ENCODE measurements at regions not wholly inside any gene's neighbourhood (a gene's known extent, or its start where the extent isn't known, plus 50 kb on each side); places are given as distances from the start of the nearest gene placed in this dataset.
A peak's percentile ranks its signal among the peaks of the same experiment; 100 is the strongest.

DNA sequence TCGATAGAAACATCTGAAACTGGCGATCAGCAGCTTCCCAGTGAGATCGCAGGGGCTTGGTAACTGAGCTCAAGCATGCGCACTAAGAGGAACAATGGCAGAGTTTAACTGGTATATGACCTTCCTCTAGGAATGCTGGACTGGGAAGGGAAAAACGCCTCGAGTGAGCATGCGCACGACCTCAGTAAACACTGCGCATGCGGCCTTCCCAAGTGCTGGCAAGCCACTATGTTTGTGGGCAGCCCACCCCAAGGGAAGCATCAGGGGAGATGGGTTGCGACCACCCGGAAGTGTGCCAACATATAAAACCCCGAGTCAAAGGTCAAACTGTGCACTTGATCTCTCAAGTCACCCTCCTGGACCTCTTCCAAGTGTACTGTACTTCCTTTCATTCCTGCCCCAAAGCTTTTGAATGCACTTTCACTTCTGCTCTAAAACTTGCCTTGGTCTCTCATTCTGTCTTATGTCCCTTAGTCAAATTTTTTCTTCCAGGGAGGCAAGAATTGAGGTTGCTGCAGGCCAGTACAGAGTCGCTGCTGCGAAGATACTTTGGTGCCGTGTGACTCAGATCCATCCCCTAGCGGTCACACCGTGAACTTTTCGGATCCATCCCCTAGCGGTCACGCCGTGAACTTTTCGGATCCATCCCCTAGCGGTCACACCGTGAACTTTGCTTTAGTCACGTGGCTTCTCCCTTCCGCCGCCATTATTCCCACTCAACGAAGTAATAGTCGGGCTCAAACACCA is 243.3 kb downstream of the FAM43A start:
- DNase-seq (ENCODE audit: low spot score) = no peak

GRCh38 chr3:194929578-194929960 is 243.9 kb downstream of the FAM43A start:
- no peak for DNase-seq (ENCODE audit: low spot score)

- no peak for DNase-seq (ENCODE audit: low spot score)
Observed at GRCh38 chr3:194930377-194931204, 244.9 kb downstream of the FAM43A start.

- DNase-seq (ENCODE audit: low spot score) = no peak
Observed at GRCh38 chr3:194931347-194931746, 245.7 kb downstream of the FAM43A start.

DNA sequence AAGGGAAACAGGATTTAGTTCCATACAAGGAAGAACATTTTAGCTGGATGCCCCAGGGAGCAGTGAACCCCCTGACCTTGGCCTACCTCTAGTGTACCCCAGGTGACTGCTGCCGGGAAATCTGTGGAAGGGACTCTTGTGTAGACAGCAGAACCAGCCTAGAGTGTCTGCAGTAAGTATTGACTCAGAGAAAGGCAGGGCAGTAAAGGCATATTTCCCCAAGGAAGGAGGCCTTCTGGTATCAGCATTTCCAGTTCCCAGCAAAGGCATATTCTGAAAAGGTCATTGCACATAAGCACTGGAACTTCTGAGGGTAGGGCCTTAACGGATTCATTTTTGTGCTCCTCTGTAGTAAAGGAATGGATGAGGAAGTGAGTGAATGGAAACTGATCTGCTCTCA is 246.2 kb downstream of the FAM43A start:
- no peak for DNase-seq (ENCODE audit: low spot score)

- DNase-seq (ENCODE audit: low spot score) = no peak
Observed at GRCh38 chr3:194933465-194933864, 247.8 kb downstream of the FAM43A start.

GRCh38 chr3:194935061-194935460 is 249.4 kb downstream of the FAM43A start:
- no peak for DNase-seq (ENCODE audit: low spot score)

DNA sequence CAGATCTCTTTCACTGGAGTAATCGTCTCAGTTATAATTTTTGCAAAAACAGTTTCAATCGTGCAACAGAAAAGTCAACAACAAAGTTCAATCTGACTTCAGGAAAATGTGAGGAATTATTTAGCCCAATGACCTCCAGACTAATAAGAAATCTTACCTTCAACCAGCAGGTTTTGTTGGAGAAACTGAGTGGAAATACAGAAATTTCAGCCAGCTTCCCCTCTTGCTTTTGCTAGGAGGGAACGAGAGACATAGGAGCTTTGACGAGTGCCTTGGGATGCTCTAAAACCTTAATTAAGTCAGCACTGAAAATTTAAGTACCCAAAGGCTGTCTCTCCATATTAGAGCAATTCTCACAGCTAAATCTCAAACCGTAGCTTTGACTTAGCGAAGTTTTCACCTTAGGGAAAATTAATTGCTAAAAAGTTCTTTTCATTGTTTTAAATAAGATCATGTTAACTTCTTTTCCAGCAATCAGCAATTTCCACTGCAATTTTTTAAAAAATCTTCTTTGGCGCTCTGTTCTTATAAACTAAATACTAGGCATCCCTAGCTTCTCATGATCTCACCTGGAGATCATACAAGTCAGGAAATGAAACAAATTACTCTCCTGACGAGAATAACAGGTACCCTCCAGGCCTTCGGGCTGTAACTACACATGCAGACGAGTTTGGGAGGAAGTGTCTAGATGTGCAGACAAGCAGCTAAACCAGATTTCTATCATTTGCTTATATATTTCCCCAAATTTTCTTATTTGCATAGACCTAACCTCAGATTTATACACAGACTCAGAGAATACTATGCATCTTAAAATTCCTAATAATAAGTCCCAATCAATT is 250.2 kb downstream of the FAM43A start:
- DNase-seq (ENCODE audit: low spot score) = no peak

DNA sequence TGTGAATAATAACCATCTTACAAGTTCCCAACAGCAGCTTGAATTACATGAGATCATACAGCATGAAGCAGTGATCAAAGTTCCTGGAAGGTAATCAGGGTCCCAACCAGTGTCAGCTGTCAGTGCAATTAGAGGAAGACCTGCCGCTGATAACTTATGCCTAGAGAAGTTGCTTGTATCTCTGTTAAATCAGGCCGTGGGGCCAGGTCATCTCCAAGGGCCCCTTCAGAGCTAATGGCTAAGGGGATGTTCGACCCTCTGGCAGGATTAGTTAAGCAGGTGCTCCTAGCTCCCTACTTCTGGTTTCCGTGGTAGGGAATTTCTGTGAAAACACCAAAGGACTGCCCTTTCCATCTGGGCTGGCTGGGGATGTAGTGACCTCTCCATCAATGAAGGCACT is 251.0 kb downstream of the FAM43A start:
- DNase-seq (ENCODE audit: low spot score) = no peak

GRCh38 chr3:194937144-194937543 is 251.5 kb downstream of the FAM43A start:
- DNase-seq (ENCODE audit: low spot score) = no peak

GRCh38 chr3:194937882-194938321 is 252.2 kb downstream of the FAM43A start:
- DNase-seq (ENCODE audit: low spot score) = peak; percentile 8

GRCh38 chr3:194938845-194939531 is 253.3 kb downstream of the FAM43A start:
- no peak for DNase-seq (ENCODE audit: low spot score)

- no peak for DNase-seq (ENCODE audit: low spot score)
Observed at GRCh38 chr3:194939532-194939909, 253.8 kb downstream of the FAM43A start.

- no peak for DNase-seq (ENCODE audit: low spot score)
Observed at GRCh38 chr3:194939949-194940770, 254.5 kb downstream of the FAM43A start.

DNA sequence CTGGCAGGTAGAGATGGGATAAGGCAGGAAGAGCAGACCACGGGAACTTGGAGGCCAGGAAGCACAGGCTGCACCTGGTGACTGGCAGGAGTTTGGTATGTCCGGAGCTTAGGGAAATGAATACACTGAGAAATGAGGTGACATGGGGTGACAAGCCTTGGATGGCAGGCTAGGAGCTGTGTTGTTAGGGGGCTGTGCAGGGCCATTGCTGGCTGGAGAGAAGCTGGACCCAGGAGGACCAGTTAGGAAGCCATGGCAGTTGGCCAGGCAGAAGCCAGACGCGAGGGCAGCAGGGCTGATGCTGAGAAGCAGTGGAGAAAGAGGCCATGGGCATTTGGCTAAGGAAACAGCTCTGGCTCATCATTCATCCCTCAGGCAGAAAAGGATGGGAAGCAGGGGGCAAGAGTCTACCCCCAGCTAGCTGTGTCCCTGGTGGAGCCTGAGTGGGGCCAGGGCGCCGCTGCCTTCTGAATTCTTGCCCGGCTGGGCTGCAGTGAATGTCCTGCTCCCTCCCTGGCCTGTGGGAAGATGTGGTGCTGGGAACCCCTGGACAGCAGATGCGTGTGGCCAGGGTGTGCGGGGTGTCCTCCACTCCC is 255.8 kb downstream of the FAM43A start:
- DNase-seq (ENCODE audit: low spot score) = no peak

DNA sequence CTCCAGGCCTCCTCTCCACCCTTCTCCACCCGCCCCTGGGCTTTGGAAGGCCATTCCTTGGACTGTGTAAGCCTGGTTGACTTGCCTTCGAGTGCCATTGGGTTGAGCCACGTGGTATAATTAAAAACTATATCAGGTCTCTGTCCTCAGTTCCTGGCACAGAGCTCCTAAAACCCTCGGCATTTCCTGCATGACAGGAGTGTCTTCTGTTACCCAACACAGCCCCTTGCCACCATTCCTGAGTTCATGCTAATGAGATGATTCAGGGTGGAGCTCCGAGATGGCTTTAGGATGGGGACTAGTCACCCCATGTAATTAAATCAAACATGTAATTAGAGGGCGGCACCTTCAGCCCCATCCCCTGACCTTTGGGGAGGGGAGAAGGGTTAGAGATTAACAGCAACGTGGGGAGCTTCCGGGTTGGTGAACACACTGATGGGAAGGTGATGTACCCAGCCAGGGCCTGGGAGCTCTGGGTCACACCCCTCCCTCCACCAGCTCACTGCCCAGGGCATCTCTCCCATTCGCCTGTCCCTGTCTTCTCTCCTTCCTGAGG is 256.4 kb downstream of the FAM43A start:
- no peak for DNase-seq (ENCODE audit: low spot score)

- no peak for DNase-seq (ENCODE audit: low spot score)
Observed at GRCh38 chr3:194944526-194944925, 258.8 kb downstream of the FAM43A start.

GRCh38 chr3:194945508-194945907 is 259.8 kb downstream of the FAM43A start:
- DNase-seq (ENCODE audit: low spot score) = no peak

DNA sequence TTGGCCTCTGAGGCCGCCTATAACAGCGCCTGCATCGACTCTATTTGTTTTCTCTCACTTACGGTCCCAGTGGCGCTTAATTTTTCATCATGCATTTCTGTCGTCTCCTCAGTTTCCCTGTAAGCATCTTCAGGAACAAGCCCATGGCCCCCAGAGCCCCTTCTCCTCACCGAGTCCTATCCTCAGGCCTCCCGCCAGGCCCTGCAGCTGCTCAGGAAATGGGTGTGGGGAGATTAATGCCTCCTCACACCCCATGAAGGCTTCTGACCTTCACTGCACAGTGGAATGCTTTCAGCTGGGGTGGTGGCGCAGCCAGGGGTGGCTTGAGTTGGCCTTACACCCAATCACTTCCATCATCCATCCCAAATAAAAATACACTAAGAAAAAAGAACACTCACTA is 260.4 kb downstream of the FAM43A start:
- DNase-seq (ENCODE audit: low spot score) = no peak

GRCh38 chr3:194949592-194949991 is 263.9 kb downstream of the FAM43A start:
- no peak for DNase-seq (ENCODE audit: low spot score)

All from RKO (cell line).